ENCODE measurements at regions not wholly inside any gene's neighbourhood (a gene's known extent, or its start where the extent isn't known, plus 50 kb on each side); places are given as distances from the start of the nearest gene placed in this dataset.

- Mint-ChIP-seq H3K4me1 (no peaks in the 10 kb centered on the region), H3K36me3 (ENCODE audit: low read depth) (peaks cover 5% of the 10 kb centered on the region), H3K27ac (ENCODE audit: unreplicated experiment) (no peak overlapping the region), H3K27me3 (ENCODE audit: low read depth) (no peaks in the 10 kb centered on the region), H3K4me3 (no peak overlapping the region), H3K9me3 (no peaks in the 10 kb centered on the region)
- no peak for DNase-seq (ENCODE audit: low read depth, low spot score)
- TF ChIP-seq, protein P1, sequence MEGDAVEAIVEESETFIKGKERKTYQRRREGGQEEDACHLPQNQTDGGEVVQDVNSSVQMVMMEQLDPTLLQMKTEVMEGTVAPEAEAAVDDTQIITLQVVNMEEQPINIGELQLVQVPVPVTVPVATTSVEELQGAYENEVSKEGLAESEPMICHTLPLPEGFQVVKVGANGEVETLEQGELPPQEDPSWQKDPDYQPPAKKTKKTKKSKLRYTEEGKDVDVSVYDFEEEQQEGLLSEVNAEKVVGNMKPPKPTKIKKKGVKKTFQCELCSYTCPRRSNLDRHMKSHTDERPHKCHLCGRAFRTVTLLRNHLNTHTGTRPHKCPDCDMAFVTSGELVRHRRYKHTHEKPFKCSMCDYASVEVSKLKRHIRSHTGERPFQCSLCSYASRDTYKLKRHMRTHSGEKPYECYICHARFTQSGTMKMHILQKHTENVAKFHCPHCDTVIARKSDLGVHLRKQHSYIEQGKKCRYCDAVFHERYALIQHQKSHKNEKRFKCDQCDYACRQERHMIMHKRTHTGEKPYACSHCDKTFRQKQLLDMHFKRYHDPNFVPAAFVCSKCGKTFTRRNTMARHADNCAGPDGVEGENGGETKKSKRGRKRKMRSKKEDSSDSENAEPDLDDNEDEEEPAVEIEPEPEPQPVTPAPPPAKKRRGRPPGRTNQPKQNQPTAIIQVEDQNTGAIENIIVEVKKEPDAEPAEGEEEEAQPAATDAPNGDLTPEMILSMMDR (conservative IDR thresholded peaks at IDR 0.05), result no peak
Measured at GRCh38 chr11:8790968-8791367, 108.4 kb downstream of the RPL27A start.

DNA sequence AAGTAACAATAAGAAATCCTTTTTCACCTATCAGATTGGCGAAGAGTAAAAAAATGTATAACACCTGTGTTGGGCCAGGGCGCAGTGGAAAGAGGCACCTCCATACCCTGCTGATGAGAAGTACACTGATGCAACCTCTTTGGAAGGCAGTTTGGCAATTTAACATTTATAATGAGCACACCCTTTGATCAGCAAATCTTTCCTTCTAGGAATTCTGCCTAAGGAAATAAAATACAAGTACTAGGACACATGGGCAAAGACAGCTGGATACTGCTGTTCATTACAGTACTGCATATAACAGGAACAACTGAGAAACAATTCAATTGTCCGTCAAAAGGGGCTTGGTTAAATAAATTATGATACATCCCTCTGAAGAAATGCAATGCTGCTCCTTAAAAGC, 110.1 kb downstream of the RPL27A start:
- Mint-ChIP-seq H3K4me3 (no peak overlapping the region), H3K36me3 (ENCODE audit: low read depth) (peaks cover 11% of the 10 kb centered on the region)

DNA sequence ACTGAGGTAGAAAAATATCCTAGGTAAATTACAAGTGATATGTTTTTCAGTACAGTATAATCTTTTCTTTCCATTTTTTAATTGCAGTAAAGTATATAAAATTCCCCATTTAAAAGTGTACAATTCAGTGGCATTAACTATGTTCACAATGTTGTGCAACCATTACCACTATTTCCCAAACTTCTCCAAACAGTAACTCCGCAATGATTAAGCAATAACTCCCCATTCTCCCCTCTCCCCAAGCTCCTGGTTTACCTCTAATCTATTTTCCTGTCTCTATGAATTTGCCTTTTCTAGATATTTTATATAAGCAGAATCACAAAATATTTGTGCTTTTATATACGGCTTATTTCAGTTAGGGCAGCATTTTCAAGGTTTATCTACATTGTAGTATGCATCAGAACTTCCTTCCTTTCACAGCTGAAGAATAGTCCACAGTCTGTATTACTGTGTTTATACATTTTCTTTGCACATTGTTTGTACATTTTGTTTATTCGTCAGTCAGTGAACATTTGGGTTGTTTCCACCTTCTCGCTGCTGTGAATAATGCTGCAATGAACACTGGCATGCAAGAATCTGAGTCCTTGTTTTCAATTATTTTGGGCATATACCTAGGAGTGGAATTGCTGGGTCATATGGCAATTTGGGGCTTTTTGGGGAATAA, 110.7 kb downstream of the RPL27A start:
- H3K4me3 Mint-ChIP-seq, result no peak overlapping the region
- peaks cover 16% of the 10 kb centered on the region for H3K36me3 Mint-ChIP-seq (ENCODE audit: low read depth)
- H3K27ac Mint-ChIP-seq (ENCODE audit: unreplicated experiment), result no peak overlapping the region
- DNase-seq (ENCODE audit: low read depth, low spot score), result no peak
- H3K9me3 Mint-ChIP-seq, result no peaks in the 10 kb centered on the region
- H3K4me1 Mint-ChIP-seq, result no peaks in the 10 kb centered on the region
- TF ChIP-seq, protein P1 (conservative IDR thresholded peaks at IDR 0.05), result no peak
- no peaks in the 10 kb centered on the region for H3K27me3 Mint-ChIP-seq (ENCODE audit: low read depth)

More for the DNA sequence above, 110.1 kb downstream of the RPL27A start:
- Mint-ChIP-seq H3K4me1 (no peaks in the 10 kb centered on the region), H3K27ac (ENCODE audit: unreplicated experiment) (no peak overlapping the region), H3K9me3 (no peaks in the 10 kb centered on the region), H3K27me3 (ENCODE audit: low read depth) (no peaks in the 10 kb centered on the region)
- TF ChIP-seq, protein P1 (conservative IDR thresholded peaks at IDR 0.05), result no peak
- DNase-seq (ENCODE audit: low read depth, low spot score), result no peak

DNA sequence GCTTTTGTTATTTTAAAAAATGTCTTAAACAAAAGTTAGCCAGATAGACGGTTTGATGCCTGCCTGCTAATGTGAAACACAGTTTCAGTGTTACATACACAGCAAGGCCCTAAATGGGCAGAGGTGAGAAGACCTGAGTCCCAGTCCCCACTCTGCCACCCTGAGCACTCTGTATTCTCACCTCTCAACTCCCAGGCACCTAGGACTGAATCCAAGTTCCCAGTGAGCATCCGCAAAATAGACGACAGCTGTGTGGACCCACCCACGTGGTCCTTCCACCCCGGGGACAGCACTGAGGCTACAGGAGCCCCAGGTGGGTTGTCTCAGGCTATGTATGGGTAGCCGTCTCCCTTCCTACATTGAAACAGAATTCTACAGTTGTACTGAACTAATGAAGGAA, 111.5 kb downstream of the RPL27A start:
- Mint-ChIP-seq H3K9me3 (no peaks in the 10 kb centered on the region), H3K4me1 (no peaks in the 10 kb centered on the region), H3K36me3 (ENCODE audit: low read depth) (peaks cover 16% of the 10 kb centered on the region), H3K27me3 (ENCODE audit: low read depth) (no peaks in the 10 kb centered on the region), H3K27ac (ENCODE audit: unreplicated experiment) (no peak overlapping the region), H3K4me3 (no peak overlapping the region)
- DNase-seq (ENCODE audit: low read depth, low spot score), result no peak
- TF ChIP-seq, protein P1 (conservative IDR thresholded peaks at IDR 0.05), result no peak

- no peaks in the 10 kb centered on the region for H3K27me3 Mint-ChIP-seq (ENCODE audit: low read depth)
- no peak overlapping the region for H3K27ac Mint-ChIP-seq (ENCODE audit: unreplicated experiment)
- H3K36me3 Mint-ChIP-seq (ENCODE audit: low read depth), result peaks cover 16% of the 10 kb centered on the region
- H3K9me3 Mint-ChIP-seq, result no peaks in the 10 kb centered on the region
- DNase-seq (ENCODE audit: low read depth, low spot score), result no peak
- TF ChIP-seq, protein P1 (conservative IDR thresholded peaks at IDR 0.05), result peak; percentile 50
- H3K4me1 Mint-ChIP-seq, result no peaks in the 10 kb centered on the region
- H3K4me3 Mint-ChIP-seq, result no peak overlapping the region
Measured at GRCh38 chr11:8794677-8795103, 112.1 kb downstream of the RPL27A start.
